ENCODE measurements at regions not wholly inside any gene's neighbourhood (a gene's known extent, or its start where the extent isn't known, plus 50 kb on each side); places are given as distances from the start of the nearest gene placed in this dataset.

DNA sequence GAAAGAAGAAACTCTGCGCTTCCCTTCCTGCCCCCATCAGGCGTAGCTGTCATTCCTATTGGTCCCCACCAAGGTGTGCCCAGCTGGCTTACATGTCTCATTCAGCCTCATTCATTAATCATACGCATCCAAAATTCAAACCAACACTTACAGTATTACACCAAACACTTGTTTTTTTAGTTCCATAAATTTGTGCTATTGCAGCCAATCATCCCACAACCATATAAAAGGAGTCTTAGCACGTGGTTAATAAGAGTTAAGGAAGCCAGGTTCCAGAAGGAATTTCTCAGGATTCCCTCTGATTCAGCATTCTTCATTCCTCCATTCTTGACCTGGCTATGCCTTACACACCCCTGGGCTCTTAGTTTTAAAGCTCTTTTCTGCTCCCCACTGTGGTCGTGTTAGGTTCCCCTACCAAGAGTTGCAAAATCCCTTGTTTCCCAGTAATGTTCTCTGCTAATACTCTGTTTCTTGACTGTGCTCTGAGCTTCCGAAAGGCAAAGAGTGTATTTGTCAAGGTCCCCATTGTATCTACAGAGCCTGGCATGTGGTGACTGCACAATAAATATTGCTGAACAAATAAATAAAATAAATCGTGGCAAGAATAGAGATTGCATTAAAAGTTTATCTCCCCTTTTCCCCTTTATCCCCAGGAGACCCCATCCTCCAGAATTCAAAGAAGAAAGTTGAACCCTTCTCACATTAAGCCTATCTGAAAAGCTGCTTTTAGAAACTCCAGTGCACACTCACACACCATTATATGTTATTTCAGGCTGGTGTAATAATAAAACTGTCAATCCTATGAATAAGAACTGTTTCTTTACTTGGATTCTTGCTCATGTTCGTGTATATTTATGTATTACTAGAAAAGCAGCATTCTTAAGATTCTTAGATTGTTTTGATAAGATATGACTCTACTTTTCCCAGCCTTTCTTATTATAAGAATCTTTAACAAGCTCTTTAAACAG, 514.4 kb downstream of the INHBA start:
- H3K4me2 ChIP-seq (ENCODE audit: low read length) = no peak overlapping the region
- no peak overlapping the region for H3K27ac ChIP-seq (ENCODE audit: low read length)
- TF ChIP-seq CTCF (IDR thresholded peaks at IDR 0.05; ENCODE audit: low read depth, low read length) = no peak
- TF ChIP-seq EZH2phosphoT487 (IDR thresholded peaks at IDR 0.05; ENCODE audit: low read depth) = no peak
- H2AFZ ChIP-seq (ENCODE audit: low read depth, low read length) = no peak overlapping the region
- no peaks in the 10 kb centered on the region for H3K27me3 ChIP-seq (ENCODE audit: low read depth, low read length)
- H4K20me1 ChIP-seq (ENCODE audit: insufficient read depth, low read length) = no peaks in the 10 kb centered on the region
- no peaks in the 10 kb centered on the region for H3K79me2 ChIP-seq (ENCODE audit: low read length)
- no peaks in the 10 kb centered on the region for H3K4me1 ChIP-seq (ENCODE audit: low read length)
- H3K9me3 ChIP-seq (ENCODE audit: insufficient read depth, low read length) = no peaks in the 10 kb centered on the region
- H3K36me3 ChIP-seq (replicated peaks; ENCODE audit: low read depth, low read length) = no peaks in the 10 kb centered on the region
- H3K9ac ChIP-seq (ENCODE audit: low read length) = no peak overlapping the region
- no peak overlapping the region for H3K4me3 ChIP-seq (ENCODE audit: low read length)

DNA sequence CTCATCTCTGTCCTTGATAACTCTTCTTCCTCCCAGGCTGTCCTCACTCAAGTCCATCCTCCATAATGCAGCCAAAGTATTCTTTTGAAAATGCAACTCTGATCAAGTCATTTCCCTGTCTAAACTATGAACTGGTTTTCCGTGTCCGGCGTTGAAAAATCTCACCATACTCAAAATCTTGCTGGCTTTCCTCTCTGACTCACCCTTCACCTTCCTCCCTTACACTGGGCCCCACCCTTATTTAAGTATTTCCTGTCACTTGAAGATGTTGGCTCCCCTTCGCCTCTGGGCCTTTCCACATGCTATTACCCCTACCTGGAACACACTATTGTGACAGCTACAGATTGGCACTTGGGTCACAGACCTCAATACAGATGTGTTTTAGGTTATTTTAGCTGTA, 515.6 kb downstream of the INHBA start:
- Histone ChIP-seq H3K9ac (ENCODE audit: low read length) (no peak overlapping the region), H2AFZ (ENCODE audit: low read depth, low read length) (no peak overlapping the region), H3K27me3 (ENCODE audit: low read depth, low read length) (no peaks in the 10 kb centered on the region), H3K9me3 (ENCODE audit: insufficient read depth, low read length) (no peaks in the 10 kb centered on the region), H4K20me1 (ENCODE audit: insufficient read depth, low read length) (no peaks in the 10 kb centered on the region), H3K4me2 (ENCODE audit: low read length) (no peak overlapping the region), H3K4me1 (ENCODE audit: low read length) (no peaks in the 10 kb centered on the region), H3K4me3 (ENCODE audit: low read length) (no peak overlapping the region), H3K79me2 (ENCODE audit: low read length) (no peaks in the 10 kb centered on the region), H3K36me3 (replicated peaks; ENCODE audit: low read depth, low read length) (no peaks in the 10 kb centered on the region), H3K27ac (ENCODE audit: low read length) (no peak overlapping the region)
- TF ChIP-seq CTCF (IDR thresholded peaks at IDR 0.05; ENCODE audit: low read depth, low read length) = no peak
- no peak for TF ChIP-seq EZH2phosphoT487 (IDR thresholded peaks at IDR 0.05; ENCODE audit: low read depth)

DNA sequence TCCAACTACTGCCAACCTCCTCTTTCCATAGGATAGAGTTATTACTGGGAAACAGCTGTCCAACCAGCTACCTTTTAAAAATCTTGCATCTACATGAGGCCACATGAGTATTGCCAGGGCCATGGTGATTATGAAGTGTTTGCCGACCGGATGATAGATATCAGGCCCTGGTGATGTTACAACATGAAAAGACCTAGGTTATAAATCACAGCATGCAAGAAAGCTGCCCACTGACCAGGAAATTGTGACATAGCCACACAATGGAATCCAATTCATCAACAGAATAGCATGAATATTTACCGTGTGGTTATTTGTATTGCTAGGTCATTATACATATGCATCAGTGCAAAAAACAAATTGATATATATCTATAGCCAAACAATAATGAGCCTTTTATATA, 517.0 kb downstream of the INHBA start:
- no peaks in the 10 kb centered on the region for H3K79me2 ChIP-seq (ENCODE audit: low read length)
- H3K4me1 ChIP-seq (ENCODE audit: low read length) = no peaks in the 10 kb centered on the region
- H3K9me3 ChIP-seq (ENCODE audit: insufficient read depth, low read length) = no peaks in the 10 kb centered on the region
- no peak overlapping the region for H2AFZ ChIP-seq (ENCODE audit: low read depth, low read length)
- H3K27ac ChIP-seq (ENCODE audit: low read length) = no peak overlapping the region
- no peaks in the 10 kb centered on the region for H3K27me3 ChIP-seq (ENCODE audit: low read depth, low read length)
- no peak overlapping the region for H3K9ac ChIP-seq (ENCODE audit: low read length)
- no peak overlapping the region for H3K4me2 ChIP-seq (ENCODE audit: low read length)
- H4K20me1 ChIP-seq (ENCODE audit: insufficient read depth, low read length) = no peaks in the 10 kb centered on the region
- no peak overlapping the region for H3K4me3 ChIP-seq (ENCODE audit: low read length)
- TF ChIP-seq CTCF (IDR thresholded peaks at IDR 0.05; ENCODE audit: low read depth, low read length) = no peak
- no peak for TF ChIP-seq EZH2phosphoT487 (IDR thresholded peaks at IDR 0.05; ENCODE audit: low read depth)
- no peaks in the 10 kb centered on the region for H3K36me3 ChIP-seq (replicated peaks; ENCODE audit: low read depth, low read length)

- Histone ChIP-seq H3K27ac (ENCODE audit: low read length) (no peak overlapping the region), H3K9me3 (ENCODE audit: insufficient read depth, low read length) (no peaks in the 10 kb centered on the region), H3K4me2 (ENCODE audit: low read length) (no peak overlapping the region), H3K9ac (ENCODE audit: low read length) (no peak overlapping the region), H3K4me1 (ENCODE audit: low read length) (no peaks in the 10 kb centered on the region), H3K36me3 (replicated peaks; ENCODE audit: low read depth, low read length) (no peaks in the 10 kb centered on the region), H4K20me1 (ENCODE audit: insufficient read depth, low read length) (no peaks in the 10 kb centered on the region), H3K4me3 (ENCODE audit: low read length) (no peak overlapping the region), H3K79me2 (ENCODE audit: low read length) (no peaks in the 10 kb centered on the region), H3K27me3 (ENCODE audit: low read depth, low read length) (no peaks in the 10 kb centered on the region), H2AFZ (ENCODE audit: low read depth, low read length) (no peak overlapping the region)
- no peak for TF ChIP-seq EZH2phosphoT487 (IDR thresholded peaks at IDR 0.05; ENCODE audit: low read depth)
- no peak for TF ChIP-seq CTCF (IDR thresholded peaks at IDR 0.05; ENCODE audit: low read depth, low read length)
Measured at GRCh38 chr7:41183741-41184140, 519.1 kb downstream of the INHBA start.

Data from OCI-LY3 (cell line).